Progenitor cell of endocrine pancreas (in vitro differentiated cells): ENCODE measurements at regions not wholly inside any gene's neighbourhood (a gene's known extent, or its start where the extent isn't known, plus 50 kb on each side); places are given as distances from the start of the nearest gene placed in this dataset.

Experiments
- DNase-seq: peaks from one replicate; pipeline ENCODE4 v3.0.0; 2021; ENCODE audit warnings: low spot score; ENCODE audit not compliant: unreplicated experiment
- H3K27ac Mint-ChIP-seq: 2 replicates; pipeline ENCODE4 v1.8.0; 2021; ENCODE audit warnings: mild to moderate bottlenecking, moderate library complexity, mixed read lengths
- H3K27me3 Mint-ChIP-seq: 2 replicates; pipeline ENCODE4 v1.8.0; 2021; ENCODE audit warnings: mixed read lengths
- H3K36me3 Mint-ChIP-seq: 2 replicates; pipeline ENCODE4 v1.8.0; 2022; ENCODE audit warnings: mixed read lengths; ENCODE audit not compliant: insufficient read depth
- H3K4me1 Mint-ChIP-seq: 2 replicates; pipeline ENCODE4 v1.8.0; 2021; ENCODE audit warnings: low read depth, mixed read lengths
- H3K4me3 Mint-ChIP-seq: 2 replicates; pipeline ENCODE4 v1.8.0; 2021; ENCODE audit warnings: low read depth, mild to moderate bottlenecking, moderate library complexity, mixed read lengths
- H3K9me3 Mint-ChIP-seq: 2 replicates; pipeline ENCODE4 v1.8.0; 2021; ENCODE audit warnings: low read depth, mixed read lengths
- CTCF ChIP-seq: fragments of 200-600 bp; sonication (generic); IDR thresholded peaks from one replicate; pipeline ENCODE4 v1.5.0; 2021; ENCODE audit warnings: antibody characterized with exemption, mild to moderate bottlenecking; ENCODE audit not compliant: unreplicated experiment

- no peak for TF ChIP-seq CTCF
- H3K27me3 Mint-ChIP-seq, result no peaks in the 10 kb centered on the region
- no peak for DNase-seq
- H3K27ac Mint-ChIP-seq, result no peak overlapping the region
- H3K4me1 Mint-ChIP-seq, result no peaks in the 10 kb centered on the region
- H3K4me3 Mint-ChIP-seq, result no peak overlapping the region
- H3K36me3 Mint-ChIP-seq, result no peaks in the 10 kb centered on the region
- H3K9me3 Mint-ChIP-seq, result peaks cover 14% of the 10 kb centered on the region
Measured at GRCh38 chr7:38122501-38122900, 55.5 kb upstream of the STARD3NL start.

GRCh38 chr7:38123494-38123893 lies 54.6 kb upstream of the STARD3NL start:
- Mint-ChIP-seq H3K4me3 (no peak overlapping the region), H3K27me3 (no peaks in the 10 kb centered on the region), H3K4me1 (no peaks in the 10 kb centered on the region), H3K27ac (no peak overlapping the region), H3K9me3 (peaks cover 14% of the 10 kb centered on the region), H3K36me3 (no peaks in the 10 kb centered on the region)
- no peak for TF ChIP-seq CTCF
- no peak for DNase-seq

GRCh38 chr7:38127216-38128207 lies 50.5 kb upstream of the STARD3NL start:
- Mint-ChIP-seq H3K36me3 (no peaks in the 10 kb centered on the region), H3K4me3 (no peak overlapping the region), H3K4me1 (no peaks in the 10 kb centered on the region), H3K9me3 (no peaks in the 10 kb centered on the region), H3K27ac (no peak overlapping the region), H3K27me3 (no peaks in the 10 kb centered on the region)
- DNase-seq, result no peak
- no peak for TF ChIP-seq CTCF
